Caco-2 (cell line): ENCODE measurements at regions not wholly inside any gene's neighbourhood (a gene's known extent, or its start where the extent isn't known, plus 50 kb on each side); places are given as distances from the start of the nearest gene placed in this dataset.

Source experiments
- BruUV-seq: library from RNA; stranded (reverse); fragments of 400-500 nt; replicated peaks from 2 replicates; lab custom pipeline; 2021; lab: Mats Ljungman, UMichigan
- CTCF ChIA-PET: fragments of 300-600 bp; sonication (Branson Sonifier 250); formaldehyde crosslinking; loops from one replicate; lab custom pipeline; 2022; ENCODE audit warnings: antibody characterized with exemption; lab: Charles Lee
- POLR2A ChIA-PET: fragments of 300-600 bp; sonication (Branson Sonifier 250); formaldehyde crosslinking; loops from one replicate; lab custom pipeline; 2022; ENCODE audit warnings: antibody characterized with exemption; lab: Charles Lee
- DNase-seq, 2 experiments: peaks; one replicate each; pipeline versions ENCODE4 v3.0.0 to v3.0.0-alpha.2; 2020 to 2022
- H3K27me3 ChIP-seq: replicated peaks from 2 replicates; pipeline ENCODE4 v1.6.0; 2011; ENCODE audit warnings: low read length; ENCODE audit not compliant: control insufficient read depth, insufficient read depth
- H3K36me3 ChIP-seq: 2 replicates; pipeline ENCODE4 v1.5.1; 2011; ENCODE audit warnings: low read length; ENCODE audit not compliant: control insufficient read depth, insufficient read depth
- H3K4me1 ChIP-seq: fragments of 250-450 bp; sonication (Bioruptor Pico); 2 replicates; pipeline ENCODE4 v1.5.1; 2020; ENCODE audit warnings: mild to moderate bottlenecking
- H3K4me3 ChIP-seq: 2 replicates; pipeline ENCODE4 v1.5.1; 2011; ENCODE audit warnings: low read depth, mild to moderate bottlenecking, control low read depth, low read length
- H3K9me3 ChIP-seq: fragments of 250-450 bp; sonication (Bioruptor Pico); 2 replicates; pipeline ENCODE4 v1.5.1; 2020; ENCODE audit warnings: mild to moderate bottlenecking, moderate library complexity
- H3K27ac Mint-ChIP-seq: one replicate; pipeline ENCODE4 v1.8.0; 2022; ENCODE audit warnings: mixed read lengths; ENCODE audit not compliant: unreplicated experiment
- H3K27me3 Mint-ChIP-seq: one replicate; pipeline ENCODE4 v1.8.0; 2022; ENCODE audit warnings: mixed read lengths; ENCODE audit not compliant: insufficient read depth, unreplicated experiment
- H3K36me3 Mint-ChIP-seq: one replicate; pipeline ENCODE4 v1.8.0; 2022; ENCODE audit warnings: mild to moderate bottlenecking, mixed read lengths; ENCODE audit not compliant: insufficient read depth, unreplicated experiment
- H3K4me1 Mint-ChIP-seq: one replicate; pipeline ENCODE4 v1.8.0; 2022; ENCODE audit warnings: low read depth, mixed read lengths; ENCODE audit not compliant: unreplicated experiment
- H3K4me3 Mint-ChIP-seq: one replicate; pipeline ENCODE4 v1.8.0; 2022; ENCODE audit warnings: mild to moderate bottlenecking, moderate library complexity, mixed read lengths; ENCODE audit not compliant: unreplicated experiment
- H3K9me3 Mint-ChIP-seq: one replicate; pipeline ENCODE4 v1.8.0; 2022; ENCODE audit warnings: mixed read lengths; ENCODE audit not compliant: unreplicated experiment
- CTCF ChIP-seq, 2 experiments: fragments of 200-600 bp in 1 of 2; IDR thresholded peaks; 1 replicate in 1 of 2; 2 replicates in 1 of 2; pipeline versions ENCODE4 v1.5.1 to v1.8.0; 2011 to 2022; ENCODE audit warnings: antibody characterized with exemption in 1 of 2, control low read depth in 1 of 2, inconsistent platforms in 1 of 2, low read depth in 1 of 2, low read length in 1 of 2, mild to moderate bottlenecking in 1 of 2, moderate library complexity in 1 of 2; ENCODE audit not compliant: insufficient read depth in 1 of 2, severe bottlenecking in 1 of 2, unreplicated experiment in 1 of 2
- intact Hi-C: fragments of 100-400 bp; cut with micrococcal nuclease; formaldehyde crosslinking; loops from one replicate; pipeline ENCODE4 v1.10.0; 2022; ENCODE audit not compliant: unreplicated experiment

DNA sequence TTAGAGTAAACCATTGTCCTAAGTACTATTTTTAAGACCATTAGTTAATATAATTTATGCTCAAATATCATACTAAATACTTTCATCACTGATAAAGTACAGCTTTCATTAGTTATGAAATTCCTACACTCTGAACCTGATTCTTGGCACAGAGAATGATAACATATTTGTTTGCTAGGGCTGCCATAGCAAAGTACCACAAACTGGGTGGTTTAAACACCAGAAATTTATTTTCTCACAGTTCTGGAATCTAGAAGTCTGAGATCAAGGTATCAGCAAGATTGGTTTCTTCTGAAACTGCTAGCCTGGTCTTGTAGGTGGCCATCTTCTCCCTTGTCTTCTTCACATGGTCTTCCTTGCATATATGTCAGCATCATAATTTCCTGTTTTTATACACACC lies 608.4 kb downstream of the TLE1 start:
- no peaks in the 10 kb centered on the region for H3K4me1 ChIP-seq
- H3K27me3 Mint-ChIP-seq = peaks cover 2% of the 10 kb centered on the region
- no TSS peak for BruUV-seq
- H3K27ac Mint-ChIP-seq = no peak overlapping the region
- H3K36me3 ChIP-seq = no peaks in the 10 kb centered on the region
- no peaks in the 10 kb centered on the region for H3K27me3 ChIP-seq
- CTCF ChIA-PET = no interaction called here
- no peaks in the 10 kb centered on the region for H3K36me3 Mint-ChIP-seq
- H3K4me3 ChIP-seq = no peak overlapping the region
- H3K9me3 Mint-ChIP-seq = no peaks in the 10 kb centered on the region
- TF ChIP-seq CTCF (IDR thresholded peaks at IDR 0.05; ENCODE audit: insufficient read depth in 1 of 2, low read depth in 1 of 2, low read length in 1 of 2, severe bottlenecking in 1 of 2, unreplicated experiment in 1 of 2) = no peak
- DNase-seq = no peak
- H3K4me3 Mint-ChIP-seq = no peak overlapping the region
- POLR2A ChIA-PET = no interaction called here
- no peaks in the 10 kb centered on the region for H3K4me1 Mint-ChIP-seq
- no peaks in the 10 kb centered on the region for H3K9me3 ChIP-seq
- intact Hi-C loops = no loop called here

DNA sequence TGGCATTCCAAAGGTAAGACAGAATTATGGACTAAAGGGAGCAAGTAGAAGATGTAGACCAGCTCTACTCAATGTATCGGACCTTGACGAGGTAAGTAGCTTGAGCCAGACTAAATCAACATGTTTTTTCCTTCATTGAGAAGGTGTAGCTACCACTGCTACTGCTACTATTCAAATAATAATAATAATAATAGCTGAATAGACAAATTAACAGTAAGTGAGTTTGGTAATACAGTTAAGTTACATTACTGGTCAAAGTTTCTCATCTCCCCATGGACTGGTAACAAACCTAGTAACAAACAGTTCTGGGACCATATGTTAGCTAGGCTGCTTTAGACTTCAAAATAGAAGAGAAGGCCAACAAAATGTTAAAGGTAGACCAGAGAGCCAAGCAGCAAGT lies 609.2 kb downstream of the TLE1 start:
- no peak for TF ChIP-seq CTCF (IDR thresholded peaks at IDR 0.05; ENCODE audit: insufficient read depth in 1 of 2, low read depth in 1 of 2, low read length in 1 of 2, severe bottlenecking in 1 of 2, unreplicated experiment in 1 of 2)
- intact Hi-C loops = no loop called here
- ChIA-PET POLR2A (no interaction called here), CTCF (no interaction called here)
- Histone ChIP-seq H3K4me1 (no peaks in the 10 kb centered on the region), H3K36me3 (no peaks in the 10 kb centered on the region), H3K4me3 (no peak overlapping the region), H3K27me3 (no peaks in the 10 kb centered on the region), H3K9me3 (no peaks in the 10 kb centered on the region)
- BruUV-seq = no TSS peak
- Mint-ChIP-seq H3K4me3 (no peak overlapping the region), H3K4me1 (no peaks in the 10 kb centered on the region), H3K9me3 (no peaks in the 10 kb centered on the region), H3K27ac (no peak overlapping the region), H3K36me3 (no peaks in the 10 kb centered on the region), H3K27me3 (peaks cover 2% of the 10 kb centered on the region)
- DNase-seq = no peak

DNA sequence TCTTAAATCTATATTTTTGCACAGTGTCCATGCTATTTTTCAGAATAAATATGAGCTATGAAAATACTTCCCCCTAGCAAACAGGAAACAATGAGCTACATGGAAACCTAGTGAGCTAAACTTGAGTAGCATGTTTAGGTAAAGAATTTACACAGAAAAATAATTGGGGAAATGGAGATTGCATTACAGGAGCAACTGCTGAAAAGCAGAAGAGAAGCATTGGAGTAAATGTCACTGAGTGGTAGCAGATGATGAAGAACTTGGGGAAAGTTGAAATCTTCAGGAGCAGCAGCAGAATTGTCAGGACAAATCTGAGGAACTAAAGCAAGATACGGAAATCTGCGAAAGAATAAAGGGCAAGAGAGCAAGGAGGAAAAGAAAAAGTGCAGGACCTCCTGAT lies 610.3 kb downstream of the TLE1 start:
- H3K4me1 Mint-ChIP-seq = no peaks in the 10 kb centered on the region
- BruUV-seq = no TSS peak
- DNase-seq = no peak
- H3K4me3 Mint-ChIP-seq = no peak overlapping the region
- no peaks in the 10 kb centered on the region for H3K9me3 Mint-ChIP-seq
- Histone ChIP-seq H3K4me3 (no peak overlapping the region), H3K4me1 (no peaks in the 10 kb centered on the region), H3K27me3 (no peaks in the 10 kb centered on the region), H3K36me3 (no peaks in the 10 kb centered on the region), H3K9me3 (no peaks in the 10 kb centered on the region)
- TF ChIP-seq CTCF (IDR thresholded peaks at IDR 0.05; ENCODE audit: insufficient read depth in 1 of 2, low read depth in 1 of 2, low read length in 1 of 2, severe bottlenecking in 1 of 2, unreplicated experiment in 1 of 2) = no peak
- no peaks in the 10 kb centered on the region for H3K36me3 Mint-ChIP-seq
- POLR2A ChIA-PET = no interaction called here
- peaks cover 2% of the 10 kb centered on the region for H3K27me3 Mint-ChIP-seq
- H3K27ac Mint-ChIP-seq = no peak overlapping the region
- intact Hi-C loops = no loop called here
- CTCF ChIA-PET = no interaction called here
